Trophoblast cell (in vitro differentiated cells and primary cell): ENCODE measurements at regions not wholly inside any gene's neighbourhood (a gene's known extent, or its start where the extent isn't known, plus 50 kb on each side); places are given as distances from the start of the nearest gene placed in this dataset.

Experiments used
- DNase-seq, 2 donors: peaks; one replicate each; pipeline ENCODE4 v3.0.0-alpha.2; 2016
- H2AFZ ChIP-seq: 2 replicates; pipeline ENCODE4 v1.6.1; 2013; ENCODE audit warnings: low read length, moderate library complexity, mild to moderate bottlenecking; ENCODE audit not compliant: insufficient read depth, poor library complexity
- H2AK5ac ChIP-seq: 2 replicates; pipeline ENCODE4 v1.6.1; 2013; ENCODE audit warnings: mild to moderate bottlenecking, low read length
- H2BK120ac ChIP-seq: 2 replicates; pipeline ENCODE4 v1.6.1; 2013; ENCODE audit warnings: low read length, mild to moderate bottlenecking, moderate library complexity; ENCODE audit not compliant: insufficient read depth, poor library complexity
- H2BK12ac ChIP-seq: 2 replicates; pipeline ENCODE4 v1.6.1; 2013; ENCODE audit warnings: mild to moderate bottlenecking, low read length, moderate library complexity
- H2BK5ac ChIP-seq: 2 replicates; pipeline ENCODE4 v1.6.1; 2013; ENCODE audit warnings: low read length, low read depth, moderate library complexity, mild to moderate bottlenecking; ENCODE audit not compliant: poor library complexity
- H3K14ac ChIP-seq: 2 replicates; pipeline ENCODE4 v1.6.1; 2013; ENCODE audit warnings: mild to moderate bottlenecking, low read length
- H3K18ac ChIP-seq: 2 replicates; pipeline ENCODE4 v1.6.1; 2013; ENCODE audit warnings: mild to moderate bottlenecking, low read length
- H3K23ac ChIP-seq: 2 replicates; pipeline ENCODE4 v1.6.1; 2013; ENCODE audit warnings: low read length
- H3K27ac ChIP-seq: 2 replicates; pipeline ENCODE4 v1.5.1; 2013; ENCODE audit warnings: low read depth, mild to moderate bottlenecking, inconsistent platforms, low read length, moderate library complexity
- H3K27me3 ChIP-seq: 2 replicates; pipeline ENCODE4 v1.6.1; 2013; ENCODE audit warnings: inconsistent platforms, mild to moderate bottlenecking, low read length, moderate library complexity; ENCODE audit not compliant: insufficient read depth
- H3K36me3 ChIP-seq, 2 experiments: 1 replicate in 1 of 2; 2 replicates in 1 of 2; pipeline ENCODE4 v1.6.1; 2013; ENCODE audit warnings: low read length in 2 of 2, mild to moderate bottlenecking in 2 of 2, moderate library complexity in 1 of 2; ENCODE audit not compliant: insufficient read depth in 2 of 2, control insufficient read depth in 1 of 2
- H3K4ac ChIP-seq: 2 replicates; pipeline ENCODE4 v1.6.1; 2013; ENCODE audit warnings: low read depth, mild to moderate bottlenecking, low read length, moderate library complexity
- H3K4me1 ChIP-seq, 2 experiments: 1 replicate in 1 of 2; 2 replicates in 1 of 2; pipeline ENCODE4 v1.6.1; 2013; ENCODE audit warnings: low read length in 2 of 2, mild to moderate bottlenecking in 2 of 2, moderate library complexity in 1 of 2; ENCODE audit not compliant: insufficient read depth in 2 of 2, control insufficient read depth in 1 of 2
- H3K4me2 ChIP-seq: 2 replicates; pipeline ENCODE4 v1.6.1; 2013; ENCODE audit warnings: inconsistent platforms, mild to moderate bottlenecking, low read length, moderate library complexity
- H3K4me3 ChIP-seq: 2 replicates; pipeline ENCODE4 v1.5.1; 2013; ENCODE audit warnings: mild to moderate bottlenecking, low read depth, low read length, inconsistent platforms
- H3K79me1 ChIP-seq: one replicate; pipeline ENCODE4 v1.6.1; 2013; ENCODE audit warnings: low read length
- H3K79me2 ChIP-seq: 2 replicates; pipeline ENCODE4 v1.6.1; 2013; ENCODE audit warnings: low read length, mild to moderate bottlenecking; ENCODE audit not compliant: control insufficient read depth, insufficient read depth, poor library complexity
- H3K9ac ChIP-seq: 2 replicates; pipeline ENCODE4 v1.6.1; 2013; ENCODE audit warnings: mild to moderate bottlenecking, low read length
- H3K9me3 ChIP-seq: 2 replicates; pipeline ENCODE4 v1.6.1; 2013; ENCODE audit warnings: low read depth, mild to moderate bottlenecking, control low read depth, inconsistent platforms, low read length; ENCODE audit not compliant: insufficient read depth
- H4K12ac ChIP-seq: 2 replicates; pipeline ENCODE4 v1.6.1; 2013; ENCODE audit warnings: low read depth, mild to moderate bottlenecking, low read length, moderate library complexity
- H4K8ac ChIP-seq: 2 replicates; pipeline ENCODE4 v1.6.1; 2013; ENCODE audit warnings: low read depth, mild to moderate bottlenecking, low read length, moderate library complexity
- H4K91ac ChIP-seq: one replicate; pipeline ENCODE4 v1.6.1; 2013; ENCODE audit warnings: low read depth, mild to moderate bottlenecking, low read length, moderate library complexity
- whole genome bisulfite sequencing: extraction: QIAGEN DNeasy Blood & Tissue Kit; methylation state at CpG from one replicate; pipeline ENCODE4 v1.1.7; 2013; ENCODE audit warnings: missing lambda C conversion rate; ENCODE audit not compliant: insufficient read length, insufficient coverage; ENCODE audit errors: extremely low coverage; 5-methylcytosine and 5-hydroxymethylcytosine counted together

- Histone ChIP-seq H3K79me2 (peaks cover 8% of the 10 kb centered on the region), H2AFZ (no peak overlapping the region), H3K4me2 (peak overlapping the region; percentile 79), H4K12ac (no peak overlapping the region), H3K27me3 (no peaks in the 10 kb centered on the region), H4K91ac (no peak overlapping the region), H3K4ac (no peak overlapping the region), H2BK120ac (no peak overlapping the region), H3K4me1 (peaks cover 16 to 24% of the 10 kb centered on the region in 2 experiments), H3K4me3 (no peak overlapping the region), H2BK5ac (no peak overlapping the region), H3K9ac (no peak overlapping the region), H3K23ac (no peak overlapping the region), H2AK5ac (no peak overlapping the region), H3K79me1 (peaks cover 14% of the 10 kb centered on the region), H3K18ac (no peak overlapping the region), H2BK12ac (no peak overlapping the region), H3K36me3 (no peaks in the 10 kb centered on the region), H4K8ac (no peak overlapping the region), H3K27ac (no peak overlapping the region), H3K14ac (no peak overlapping the region), H3K9me3 (no peaks in the 10 kb centered on the region)
- no CpG with 5 or more reads among the region's 11 CpGs for WGBS
- DNase-seq = peak; percentile 38 to 64
Measured at GRCh38 chr15:38071211-38071972, 137.0 kb downstream of the TMCO5A start.

DNA sequence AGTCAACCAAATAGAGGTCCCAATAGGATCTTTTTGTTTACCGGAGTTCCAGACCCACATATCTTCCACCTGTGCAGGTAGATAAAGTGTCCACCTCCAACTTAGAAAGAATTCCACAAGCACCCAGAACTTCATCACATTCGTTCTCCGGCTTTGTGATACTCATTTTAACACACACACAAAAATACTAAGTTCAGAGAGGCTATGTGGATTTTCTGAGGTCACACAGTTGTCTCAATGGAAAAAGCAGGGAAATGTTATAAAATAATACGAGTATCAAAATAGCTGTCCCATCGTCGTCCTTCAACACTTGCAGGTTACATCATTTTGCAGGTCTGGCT, 137.5 kb downstream of the TMCO5A start:
- no peak overlapping the region for H3K18ac ChIP-seq
- H2BK12ac ChIP-seq = no peak overlapping the region
- H3K27ac ChIP-seq = peak overlapping the region; percentile 95
- peaks cover 16 to 24% of the 10 kb centered on the region in 2 experiments for H3K4me1 ChIP-seq
- H3K27me3 ChIP-seq = no peaks in the 10 kb centered on the region
- no CpG with 5 or more reads among the region's 6 CpGs for WGBS
- H2AFZ ChIP-seq = peak overlapping the region; percentile 49
- H4K12ac ChIP-seq = peak overlapping the region; percentile 45
- H3K4ac ChIP-seq = no peak overlapping the region
- H3K4me2 ChIP-seq = peak overlapping the region; percentile 79
- no peak overlapping the region for H2BK5ac ChIP-seq
- no peak overlapping the region for H2BK120ac ChIP-seq
- H2AK5ac ChIP-seq = no peak overlapping the region
- no peak overlapping the region for H4K8ac ChIP-seq
- DNase-seq = peak in 1 of 2 donors; percentile 17
- no peaks in the 10 kb centered on the region for H3K36me3 ChIP-seq
- no peak overlapping the region for H3K14ac ChIP-seq
- peak overlapping the region; percentile 53 for H3K4me3 ChIP-seq
- H4K91ac ChIP-seq = peak overlapping the region; percentile 74
- H3K9ac ChIP-seq = no peak overlapping the region
- peaks cover 8% of the 10 kb centered on the region for H3K79me2 ChIP-seq
- H3K79me1 ChIP-seq = peaks cover 14% of the 10 kb centered on the region
- peaks cover 1% of the 10 kb centered on the region for H3K9me3 ChIP-seq
- H3K23ac ChIP-seq = no peak overlapping the region

DNA sequence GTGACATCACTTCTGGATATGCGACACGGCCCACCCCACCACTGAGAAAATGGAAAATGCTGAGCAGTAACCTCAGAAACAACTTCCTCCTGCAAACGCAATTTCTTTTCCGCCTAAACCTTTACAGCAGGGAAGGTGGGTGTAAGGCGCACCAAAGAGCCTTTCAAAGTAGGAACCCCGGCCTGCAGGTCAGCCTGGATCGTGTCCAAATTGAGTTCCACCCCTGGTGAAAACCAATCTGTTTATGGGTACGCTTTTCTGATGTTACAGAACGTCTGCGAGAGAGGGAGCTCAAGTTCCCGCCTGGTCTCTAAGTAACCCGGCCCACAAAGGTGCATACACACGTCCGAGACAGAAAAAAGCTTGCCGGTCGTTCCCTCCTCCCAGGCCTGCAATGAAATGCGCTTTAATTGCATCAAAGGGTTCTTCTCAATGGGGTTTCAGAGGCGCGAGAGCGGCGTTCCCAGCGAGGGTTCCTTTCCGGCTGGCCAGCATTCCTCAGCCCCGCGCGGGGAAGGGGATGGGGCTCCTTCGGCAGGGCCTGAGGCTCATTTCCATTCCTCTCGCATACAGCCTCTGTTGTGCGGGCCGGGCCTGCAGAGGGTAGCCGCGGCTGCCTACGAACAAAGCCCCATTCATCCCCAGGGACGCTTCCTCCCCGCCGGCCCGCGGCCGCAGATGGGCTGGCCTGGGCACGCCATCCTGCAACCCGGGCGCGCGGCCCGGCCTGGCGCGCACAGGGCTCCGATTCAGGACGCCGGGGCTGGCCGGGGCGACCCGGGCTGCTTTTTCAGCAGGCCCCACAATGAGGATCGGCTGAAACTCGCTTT, 138.1 kb downstream of the TMCO5A start:
- H2BK12ac ChIP-seq = no peak overlapping the region
- H3K9me3 ChIP-seq = peaks cover 1% of the 10 kb centered on the region
- peak overlapping the region; percentile 61 for H3K18ac ChIP-seq
- no peaks in the 10 kb centered on the region for H3K27me3 ChIP-seq
- H3K79me1 ChIP-seq = peaks cover 14% of the 10 kb centered on the region
- no peaks in the 10 kb centered on the region for H3K36me3 ChIP-seq
- peak overlapping the region; percentile 68 for H4K12ac ChIP-seq
- H2BK120ac ChIP-seq = peak overlapping the region; percentile 83
- peaks cover 16 to 24% of the 10 kb centered on the region in 2 experiments for H3K4me1 ChIP-seq
- peak overlapping the region; percentile 28 for H3K4ac ChIP-seq
- peaks cover 8% of the 10 kb centered on the region for H3K79me2 ChIP-seq
- H4K91ac ChIP-seq = peak overlapping the region; percentile 90
- no peak overlapping the region for H2AK5ac ChIP-seq
- peak overlapping the region; percentile 73 for H3K14ac ChIP-seq
- H2AFZ ChIP-seq = peak overlapping the region; percentile 81
- H3K4me2 ChIP-seq = peak overlapping the region; percentile 79
- H3K9ac ChIP-seq = peak overlapping the region; percentile 70
- peak overlapping the region; percentile 88 for H2BK5ac ChIP-seq
- DNase-seq = peak; percentile 74 to 82
- H3K23ac ChIP-seq = no peak overlapping the region
- peak overlapping the region; percentile 80 for H4K8ac ChIP-seq
- H3K4me3 ChIP-seq = peak overlapping the region; percentile 53
- H3K27ac ChIP-seq = peak overlapping the region; percentile 95
- WGBS = no CpG with 5 or more reads among the region's 55 CpGs

DNA sequence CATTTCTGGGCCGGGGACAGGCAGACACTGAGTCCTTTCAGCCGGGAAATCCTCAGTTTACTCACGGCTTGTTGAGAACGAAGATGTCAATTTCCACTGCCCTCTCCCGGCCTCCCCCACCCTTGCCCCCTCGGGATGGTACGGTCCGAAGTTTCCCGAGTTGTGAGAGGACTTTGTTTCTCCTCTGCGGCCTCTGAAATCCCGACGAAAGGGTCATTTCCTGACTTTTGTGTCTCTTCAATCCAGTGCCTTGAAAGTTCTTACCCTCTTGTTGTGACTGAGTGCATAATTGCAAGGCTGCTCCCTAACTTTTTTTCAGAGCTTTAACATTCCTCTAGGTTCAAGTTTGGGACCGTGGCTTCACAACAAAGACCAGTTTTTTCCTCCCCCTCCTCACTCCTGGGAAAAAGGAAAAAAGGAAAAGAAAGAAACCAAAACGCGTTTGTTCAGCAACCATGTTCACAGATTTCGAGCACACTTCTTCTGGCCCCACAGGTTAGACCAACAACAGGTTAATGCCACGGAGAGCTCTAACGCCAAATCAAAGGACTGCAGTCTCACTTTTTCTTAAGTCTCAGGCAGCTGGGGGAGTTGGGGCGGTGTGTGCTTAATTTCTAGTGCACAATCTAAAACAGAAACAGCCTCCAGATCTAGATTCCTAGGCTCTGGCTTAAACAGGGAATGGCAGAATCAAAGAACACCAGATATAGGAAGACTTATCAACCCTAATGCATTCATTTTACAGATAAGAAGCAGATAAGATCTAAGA, 138.9 kb downstream of the TMCO5A start:
- Histone ChIP-seq H3K27me3 (no peaks in the 10 kb centered on the region), H2BK12ac (no peak overlapping the region), H3K23ac (no peak overlapping the region), H4K12ac (peak overlapping the region; percentile 68), H4K8ac (peak overlapping the region; percentile 80), H4K91ac (peak overlapping the region; percentile 90), H2AK5ac (no peak overlapping the region), H3K79me1 (peaks cover 14% of the 10 kb centered on the region), H3K4me3 (peak overlapping the region; percentile 49), H3K27ac (peak overlapping the region; percentile 95), H3K14ac (peak overlapping the region; percentile 73), H3K4me2 (peak overlapping the region; percentile 79), H3K79me2 (peaks cover 8% of the 10 kb centered on the region), H3K4me1 (peaks cover 16 to 24% of the 10 kb centered on the region in 2 experiments), H3K36me3 (no peaks in the 10 kb centered on the region), H3K18ac (peak overlapping the region; percentile 61), H3K4ac (peak overlapping the region; percentile 28), H2BK120ac (peak overlapping the region; percentile 83), H3K9ac (peak overlapping the region; percentile 70), H2AFZ (peak overlapping the region; percentile 81), H3K9me3 (peaks cover 1% of the 10 kb centered on the region), H2BK5ac (peak overlapping the region; percentile 88)
- DNase-seq = no peak
- no CpG with 5 or more reads among the region's 19 CpGs for WGBS
